ENCODE measurements at regions not wholly inside any gene's neighbourhood (a gene's known extent, or its start where the extent isn't known, plus 50 kb on each side); places are given as distances from the start of the nearest gene placed in this dataset.
"Not testable (repeated sequence)": the region's sequence is repeated elsewhere in the genome, so short reads cannot be mapped to it uniquely, and the experiment has no call there.

- H3K9ac ChIP-seq (ENCODE audit: low read length); H3K79me2 ChIP-seq (ENCODE audit: control insufficient read depth, insufficient read depth, low read length); H3K4me3 Mint-ChIP-seq; H3K4me2 ChIP-seq (replicated peaks; ENCODE audit: low read depth, low read length, poor library complexity, severe bottlenecking); CTCF ChIA-PET; DNase-seq; ATAC-seq (ENCODE audit: low read depth); POLR2A ChIA-PET; H3K4me1 Mint-ChIP-seq; H3K27ac Mint-ChIP-seq; H2AFZ ChIP-seq (ENCODE audit: insufficient read depth, low read depth, low read length, poor library complexity, severe bottlenecking); H3K9me3 Mint-ChIP-seq (ENCODE audit: insufficient read depth); intact Hi-C loops (cut with micrococcal nuclease); H3K36me3 ChIP-seq (replicated peaks in 1 of 2; ENCODE audit: control extremely low read depth in 1 of 2, control insufficient read depth in 1 of 2, extremely low read depth in 1 of 2, insufficient read depth in 2 of 2, low read length in 1 of 2); H3K27ac ChIP-seq (ENCODE audit: low read length in 2 of 2); H4K20me1 ChIP-seq (ENCODE audit: control insufficient read depth, insufficient read depth, low read length, poor library complexity, severe bottlenecking); H3K4me1 ChIP-seq (ENCODE audit: control insufficient read depth in 2 of 2, insufficient read depth in 2 of 2, low read length in 2 of 2); H3K4me3 ChIP-seq (ENCODE audit: control extremely low read depth in 1 of 5, extremely low read depth in 1 of 5, insufficient read depth in 1 of 5, low read depth in 2 of 5, low read length in 4 of 5): not testable (repeated sequence)
- Histone ChIP-seq H3K27me3 (replicated peaks in 1 of 4; ENCODE audit: control extremely low read depth in 1 of 4, control insufficient read depth in 3 of 4, insufficient read depth in 4 of 4, low read length in 3 of 4) (peaks cover 0 to 14% (median 4%) of the 10 kb centered on the region in 4 experiments), H3K9me3 (ENCODE audit: control extremely low read depth in 1 of 3, control insufficient read depth in 2 of 3, insufficient read depth in 1 of 3, low read length in 2 of 3) (peaks cover 2 to 45% (median 23%) of the 10 kb centered on the region in 3 donors)
- 95% methylated on average over 21 of the region's 21 CpGs for WGBS (ENCODE audit: insufficient coverage)
- peaks cover 21% of the 10 kb centered on the region for H3K27me3 Mint-ChIP-seq
Observed at GRCh38 chr17:28265856-28266546, 53.0 kb upstream of the TMEM97 start.

GRCh38 chr17:28266547-28266920 is 52.5 kb upstream of the TMEM97 start:
- WGBS (ENCODE audit: insufficient coverage) = 81% methylated on average over 5 of the region's 5 CpGs
- H3K4me3 Mint-ChIP-seq; H3K9ac ChIP-seq (ENCODE audit: low read length); H3K4me1 Mint-ChIP-seq; H3K36me3 ChIP-seq (replicated peaks in 1 of 2; ENCODE audit: control extremely low read depth in 1 of 2, control insufficient read depth in 1 of 2, extremely low read depth in 1 of 2, insufficient read depth in 2 of 2, low read length in 1 of 2); intact Hi-C loops (cut with micrococcal nuclease); H4K20me1 ChIP-seq (ENCODE audit: control insufficient read depth, insufficient read depth, low read length, poor library complexity, severe bottlenecking); DNase-seq; H3K4me1 ChIP-seq (ENCODE audit: control insufficient read depth in 2 of 2, insufficient read depth in 2 of 2, low read length in 2 of 2); H2AFZ ChIP-seq (ENCODE audit: insufficient read depth, low read depth, low read length, poor library complexity, severe bottlenecking); CTCF ChIA-PET; H3K27ac ChIP-seq (ENCODE audit: low read length in 2 of 2); H3K9me3 Mint-ChIP-seq (ENCODE audit: insufficient read depth); ATAC-seq (ENCODE audit: low read depth); H3K27ac Mint-ChIP-seq; POLR2A ChIA-PET; H3K4me3 ChIP-seq (ENCODE audit: control extremely low read depth in 1 of 5, extremely low read depth in 1 of 5, insufficient read depth in 1 of 5, low read depth in 2 of 5, low read length in 4 of 5); H3K79me2 ChIP-seq (ENCODE audit: control insufficient read depth, insufficient read depth, low read length); H3K4me2 ChIP-seq (replicated peaks; ENCODE audit: low read depth, low read length, poor library complexity, severe bottlenecking): not testable (repeated sequence)
- H3K27me3 Mint-ChIP-seq = peaks cover 22% of the 10 kb centered on the region
- Histone ChIP-seq H3K27me3 (replicated peaks in 1 of 4; ENCODE audit: control extremely low read depth in 1 of 4, control insufficient read depth in 3 of 4, insufficient read depth in 4 of 4, low read length in 3 of 4) (peaks cover 0 to 20% (median 7%) of the 10 kb centered on the region in 4 experiments), H3K9me3 (ENCODE audit: control extremely low read depth in 1 of 3, control insufficient read depth in 2 of 3, insufficient read depth in 1 of 3, low read length in 2 of 3) (peaks cover 2 to 42% (median 21%) of the 10 kb centered on the region in 3 donors)

GRCh38 chr17:28266926-28267719 is 51.9 kb upstream of the TMEM97 start:
- H3K4me1 ChIP-seq (ENCODE audit: control insufficient read depth in 2 of 2, insufficient read depth in 2 of 2, low read length in 2 of 2); H3K27ac Mint-ChIP-seq; intact Hi-C loops (cut with micrococcal nuclease); CTCF ChIA-PET; H3K4me2 ChIP-seq (replicated peaks; ENCODE audit: low read depth, low read length, poor library complexity, severe bottlenecking); H3K36me3 ChIP-seq (replicated peaks in 1 of 2; ENCODE audit: control extremely low read depth in 1 of 2, control insufficient read depth in 1 of 2, extremely low read depth in 1 of 2, insufficient read depth in 2 of 2, low read length in 1 of 2); H3K4me1 Mint-ChIP-seq; POLR2A ChIA-PET; H4K20me1 ChIP-seq (ENCODE audit: control insufficient read depth, insufficient read depth, low read length, poor library complexity, severe bottlenecking); ATAC-seq (ENCODE audit: low read depth); H3K9ac ChIP-seq (ENCODE audit: low read length); DNase-seq; H3K9me3 Mint-ChIP-seq (ENCODE audit: insufficient read depth); H3K4me3 ChIP-seq (ENCODE audit: control extremely low read depth in 1 of 5, extremely low read depth in 1 of 5, insufficient read depth in 1 of 5, low read depth in 2 of 5, low read length in 4 of 5); H3K27ac ChIP-seq (ENCODE audit: low read length in 2 of 2); H3K79me2 ChIP-seq (ENCODE audit: control insufficient read depth, insufficient read depth, low read length); H2AFZ ChIP-seq (ENCODE audit: insufficient read depth, low read depth, low read length, poor library complexity, severe bottlenecking); H3K4me3 Mint-ChIP-seq: not testable (repeated sequence)
- peaks cover 24% of the 10 kb centered on the region for H3K27me3 Mint-ChIP-seq
- 95% methylated on average over 30 of the region's 31 CpGs for WGBS (ENCODE audit: insufficient coverage)
- H3K9me3 ChIP-seq (ENCODE audit: control extremely low read depth in 1 of 3, control insufficient read depth in 2 of 3, insufficient read depth in 1 of 3, low read length in 2 of 3) = peaks cover 2 to 41% (median 16%) of the 10 kb centered on the region in 3 donors
- peaks cover 0 to 25% (median 10%) of the 10 kb centered on the region in 4 experiments for H3K27me3 ChIP-seq (replicated peaks in 1 of 4; ENCODE audit: control extremely low read depth in 1 of 4, control insufficient read depth in 3 of 4, insufficient read depth in 4 of 4, low read length in 3 of 4)

Data from B cell (primary cell).